Hepatocyte (in vitro differentiated cells): ENCODE measurements at regions not wholly inside any gene's neighbourhood (a gene's known extent, or its start where the extent isn't known, plus 50 kb on each side); places are given as distances from the start of the nearest gene placed in this dataset.

Experiments
- DNase-seq: peaks from one replicate; pipeline ENCODE4 v3.0.0-alpha.2; 2016; ENCODE audit warnings: low spot score
- H2AFZ ChIP-seq: fragments of 200-600 bp; sonication (generic); 2 replicates; pipeline ENCODE4 v1.6.0; 2016; ENCODE audit warnings: antibody characterized with exemption, mild to moderate bottlenecking
- H3K27ac ChIP-seq: fragments of 200-600 bp; sonication (generic); 2 replicates; pipeline ENCODE4 v1.5.1; 2016; ENCODE audit warnings: mild to moderate bottlenecking
- H3K27me3 ChIP-seq: fragments of 200-600 bp; sonication (generic); 2 replicates; pipeline ENCODE4 v1.6.1; 2016
- H3K36me3 ChIP-seq: fragments of 200-600 bp; sonication (generic); replicated peaks from 2 replicates; pipeline ENCODE4 v1.5.1; 2016; ENCODE audit warnings: low read depth; ENCODE audit not compliant: insufficient read depth
- H3K4me1 ChIP-seq: fragments of 200-600 bp; sonication (generic); 2 replicates; pipeline ENCODE4 v1.5.1; 2016; ENCODE audit warnings: mild to moderate bottlenecking, moderate library complexity; ENCODE audit not compliant: insufficient read depth
- H3K4me2 ChIP-seq: fragments of 200-600 bp; sonication (generic); 2 replicates; pipeline ENCODE4 v1.6.0; 2016
- H3K4me3 ChIP-seq: fragments of 200-600 bp; sonication (generic); 2 replicates; pipeline ENCODE4 v1.5.1; 2016; ENCODE audit warnings: mild to moderate bottlenecking
- H3K79me2 ChIP-seq: fragments of 200-600 bp; sonication (generic); 2 replicates; pipeline ENCODE4 v1.6.0; 2017; ENCODE audit warnings: mild to moderate bottlenecking
- H3K9me2 ChIP-seq: fragments of 200-600 bp; sonication (generic); replicated peaks from 2 replicates; pipeline ENCODE4 v1.6.0; 2017; ENCODE audit warnings: mild to moderate bottlenecking; ENCODE audit not compliant: insufficient read depth
- H3K9me3 ChIP-seq: fragments of 200-600 bp; sonication (generic); 2 replicates; pipeline ENCODE4 v1.5.1; 2016; ENCODE audit warnings: low read depth, mild to moderate bottlenecking
- H4K20me1 ChIP-seq: fragments of 200-600 bp; sonication (generic); 2 replicates; pipeline ENCODE4 v1.6.0; 2016; ENCODE audit warnings: mild to moderate bottlenecking; ENCODE audit not compliant: insufficient read depth, poor library complexity, severe bottlenecking
- EZH2 ChIP-seq: fragments of 200-600 bp; sonication (generic); IDR thresholded peaks from 2 replicates; pipeline ENCODE4 v1.6.1; 2016; ENCODE audit warnings: antibody characterized with exemption, mild to moderate bottlenecking, borderline replicate concordance
- EZH2phosphoT487 ChIP-seq: fragments of 200-600 bp; sonication (generic); IDR thresholded peaks from one replicate; pipeline ENCODE4 v1.6.1; 2018; ENCODE audit warnings: antibody characterized with exemption, mild to moderate bottlenecking, low read depth, moderate library complexity; ENCODE audit not compliant: unreplicated experiment, severe bottlenecking
- WGBS: methylation state at CpG from one replicate; pipeline ENCODE4 v1.1.6; 2016; ENCODE audit warnings: low lambda C conversion rate; ENCODE audit errors: missing lambda C conversion rate; 5-methylcytosine and 5-hydroxymethylcytosine counted together
- TF ChIP-seq, protein P1 (sequence below): fragments of 200-600 bp; sonication (generic); IDR thresholded peaks from 2 replicates; pipeline ENCODE4 v1.5.1; 2016; ENCODE audit warnings: antibody characterized with exemption, mild to moderate bottlenecking; ENCODE audit not compliant: poor library complexity

- WGBS, result 94% methylated on average over 4 of the region's 4 CpGs
- Histone ChIP-seq H3K79me2 (no peaks in the 10 kb centered on the region), H2AFZ (no peak overlapping the region), H3K4me3 (no peak overlapping the region), H3K27me3 (no peaks in the 10 kb centered on the region), H3K9me3 (no peaks in the 10 kb centered on the region), H3K9me2 (no peaks in the 10 kb centered on the region), H3K4me1 (no peaks in the 10 kb centered on the region), H4K20me1 (no peaks in the 10 kb centered on the region), H3K27ac (no peak overlapping the region), H3K36me3 (no peaks in the 10 kb centered on the region), H3K4me2 (no peak overlapping the region)
- TF ChIP-seq, protein P1, sequence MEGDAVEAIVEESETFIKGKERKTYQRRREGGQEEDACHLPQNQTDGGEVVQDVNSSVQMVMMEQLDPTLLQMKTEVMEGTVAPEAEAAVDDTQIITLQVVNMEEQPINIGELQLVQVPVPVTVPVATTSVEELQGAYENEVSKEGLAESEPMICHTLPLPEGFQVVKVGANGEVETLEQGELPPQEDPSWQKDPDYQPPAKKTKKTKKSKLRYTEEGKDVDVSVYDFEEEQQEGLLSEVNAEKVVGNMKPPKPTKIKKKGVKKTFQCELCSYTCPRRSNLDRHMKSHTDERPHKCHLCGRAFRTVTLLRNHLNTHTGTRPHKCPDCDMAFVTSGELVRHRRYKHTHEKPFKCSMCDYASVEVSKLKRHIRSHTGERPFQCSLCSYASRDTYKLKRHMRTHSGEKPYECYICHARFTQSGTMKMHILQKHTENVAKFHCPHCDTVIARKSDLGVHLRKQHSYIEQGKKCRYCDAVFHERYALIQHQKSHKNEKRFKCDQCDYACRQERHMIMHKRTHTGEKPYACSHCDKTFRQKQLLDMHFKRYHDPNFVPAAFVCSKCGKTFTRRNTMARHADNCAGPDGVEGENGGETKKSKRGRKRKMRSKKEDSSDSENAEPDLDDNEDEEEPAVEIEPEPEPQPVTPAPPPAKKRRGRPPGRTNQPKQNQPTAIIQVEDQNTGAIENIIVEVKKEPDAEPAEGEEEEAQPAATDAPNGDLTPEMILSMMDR, result no peak
- no peak for TF ChIP-seq EZH2phosphoT487
- TF ChIP-seq EZH2, result no peak
- no peak for DNase-seq
Observed at GRCh38 chr9:18092138-18092537, 381.8 kb upstream of the ADAMTSL1 start.

DNA sequence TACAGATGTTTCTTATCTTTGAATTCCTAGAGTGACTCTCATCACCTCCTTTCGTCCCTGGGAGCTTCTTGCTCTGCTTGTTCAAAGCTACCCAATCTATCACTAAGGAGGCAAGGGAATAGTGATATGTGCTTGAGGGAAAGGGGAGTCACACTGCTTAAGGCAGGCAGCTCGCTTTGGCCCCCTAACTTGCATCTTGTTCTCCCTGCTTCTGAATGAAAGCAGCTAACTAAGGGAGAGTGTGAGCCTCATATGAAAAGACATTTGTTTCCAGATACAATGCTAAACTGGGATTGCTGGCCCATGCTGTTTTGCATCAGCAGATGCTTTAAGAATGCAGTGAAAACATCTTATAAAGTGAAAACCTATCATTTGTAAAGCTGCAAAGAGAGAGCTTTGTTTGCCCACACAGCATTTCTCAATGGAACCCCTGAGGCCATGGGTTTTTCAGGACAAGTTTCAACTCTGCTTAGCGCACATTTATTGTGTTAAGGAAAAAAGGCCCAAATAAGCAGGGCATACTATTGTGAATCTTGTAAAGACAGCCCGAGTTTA lies 367.9 kb upstream of the ADAMTSL1 start:
- H2AFZ ChIP-seq, result peak overlapping the region; percentile 11
- H3K4me2 ChIP-seq, result no peak overlapping the region
- no peaks in the 10 kb centered on the region for H3K9me2 ChIP-seq
- H3K27ac ChIP-seq, result peak overlapping the region; percentile 26
- TF ChIP-seq EZH2phosphoT487 (no peak), EZH2 (no peak)
- TF ChIP-seq, protein P1, result no peak
- 42% methylated on average over 4 of the region's 4 CpGs for whole genome bisulfite sequencing
- no peaks in the 10 kb centered on the region for H3K9me3 ChIP-seq
- no peaks in the 10 kb centered on the region for H3K4me1 ChIP-seq
- no peak for DNase-seq
- no peaks in the 10 kb centered on the region for H4K20me1 ChIP-seq
- H3K79me2 ChIP-seq, result no peaks in the 10 kb centered on the region
- H3K27me3 ChIP-seq, result no peaks in the 10 kb centered on the region
- no peak overlapping the region for H3K4me3 ChIP-seq
- no peaks in the 10 kb centered on the region for H3K36me3 ChIP-seq

DNA sequence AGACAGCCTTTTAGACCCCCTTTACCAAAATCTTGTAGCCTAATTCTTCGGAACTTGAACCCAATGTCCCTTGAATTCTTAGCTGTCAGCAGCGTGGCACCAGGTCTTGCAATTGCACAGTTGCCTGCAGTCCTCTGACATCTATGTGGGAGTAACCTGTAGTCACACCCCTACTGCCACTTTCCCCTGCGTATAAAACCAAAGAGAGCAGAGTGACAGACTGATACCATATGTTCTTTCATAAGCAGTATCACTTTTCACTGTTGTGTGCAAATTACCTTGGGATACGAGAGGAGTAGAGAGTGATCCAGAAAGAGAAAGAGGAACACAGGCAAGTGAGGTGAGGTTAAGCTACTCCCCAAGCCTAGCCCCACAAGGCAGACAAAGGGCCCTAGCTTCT lies 364.3 kb upstream of the ADAMTSL1 start:
- no peaks in the 10 kb centered on the region for H3K36me3 ChIP-seq
- H3K4me2 ChIP-seq, result no peak overlapping the region
- no peaks in the 10 kb centered on the region for H3K9me3 ChIP-seq
- TF ChIP-seq EZH2, result no peak
- TF ChIP-seq, protein P1, result no peak
- H4K20me1 ChIP-seq, result no peaks in the 10 kb centered on the region
- DNase-seq, result no peak
- no peaks in the 10 kb centered on the region for H3K9me2 ChIP-seq
- H3K27ac ChIP-seq, result no peak overlapping the region
- WGBS, result 79% methylated on average over 4 of the region's 4 CpGs
- H3K79me2 ChIP-seq, result no peaks in the 10 kb centered on the region
- no peaks in the 10 kb centered on the region for H3K27me3 ChIP-seq
- H2AFZ ChIP-seq, result no peak overlapping the region
- no peak overlapping the region for H3K4me3 ChIP-seq
- no peaks in the 10 kb centered on the region for H3K4me1 ChIP-seq

DNA sequence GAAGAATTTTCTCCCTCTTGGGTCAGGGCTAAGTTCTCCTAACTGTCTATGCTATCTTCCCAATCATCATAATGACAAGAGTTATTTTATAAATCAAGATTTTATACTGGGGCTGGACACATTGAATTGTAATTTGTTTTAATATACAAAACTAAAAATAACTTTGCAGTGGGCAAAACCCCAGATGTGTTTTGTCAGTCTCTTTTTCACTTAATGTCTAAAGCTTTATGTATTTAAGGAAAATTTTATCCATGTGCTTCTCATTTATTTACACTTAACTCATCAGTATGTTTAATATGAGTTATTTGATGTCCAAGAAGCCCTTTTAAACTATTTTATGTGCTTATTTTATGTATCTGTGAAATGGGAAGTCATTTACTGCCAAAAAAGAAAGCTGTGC lies 362.8 kb upstream of the ADAMTSL1 start:
- H3K9me2 ChIP-seq, result no peaks in the 10 kb centered on the region
- no peak overlapping the region for H3K27ac ChIP-seq
- DNase-seq, result no peak
- TF ChIP-seq EZH2 (no peak), EZH2phosphoT487 (no peak)
- TF ChIP-seq, protein P1, result no peak
- H4K20me1 ChIP-seq, result no peaks in the 10 kb centered on the region
- no peaks in the 10 kb centered on the region for H3K36me3 ChIP-seq
- no peak overlapping the region for H3K4me3 ChIP-seq
- H3K79me2 ChIP-seq, result no peaks in the 10 kb centered on the region
- H3K4me1 ChIP-seq, result no peaks in the 10 kb centered on the region
- no peak overlapping the region for H3K4me2 ChIP-seq
- H2AFZ ChIP-seq, result no peak overlapping the region
- H3K9me3 ChIP-seq, result no peaks in the 10 kb centered on the region
- no peaks in the 10 kb centered on the region for H3K27me3 ChIP-seq
